ENCODE measurements at regions not wholly inside any gene's neighbourhood (a gene's known extent, or its start where the extent isn't known, plus 50 kb on each side); places are given as distances from the start of the nearest gene placed in this dataset.
"Not testable (repeated sequence)": the region's sequence is repeated elsewhere in the genome, so short reads cannot be mapped to it uniquely, and the experiment has no call there.

- DNase-seq: no peak
Observed at GRCh38 chr5:162811071-162811470, 626.3 kb upstream of the CCNG1 start.

GRCh38 chr5:162816816-162817215 is 620.6 kb upstream of the CCNG1 start:
- DNase-seq: no peak

GRCh38 chr5:162817364-162817763 is 620.0 kb upstream of the CCNG1 start:
- no peak for DNase-seq

- not testable (repeated sequence) for DNase-seq
Observed at GRCh38 chr5:162821664-162822063, 615.7 kb upstream of the CCNG1 start.

GRCh38 chr5:162824360-162824759 is 613.0 kb upstream of the CCNG1 start:
- DNase-seq: no peak

- no peak for DNase-seq
Observed at GRCh38 chr5:162837155-162837554, 600.2 kb upstream of the CCNG1 start.

- no peak for DNase-seq
Observed at GRCh38 chr5:162842727-162843126, 594.7 kb upstream of the CCNG1 start.

GRCh38 chr5:162852134-162852533 is 585.3 kb upstream of the CCNG1 start:
- no peak for DNase-seq

- DNase-seq: no peak
Observed at GRCh38 chr5:162858770-162859169, 578.6 kb upstream of the CCNG1 start.

GRCh38 chr5:162870966-162871365 is 566.4 kb upstream of the CCNG1 start:
- DNase-seq: no peak

GRCh38 chr5:162882629-162883028 is 554.8 kb upstream of the CCNG1 start:
- no peak for DNase-seq

- DNase-seq: no peak
Observed at GRCh38 chr5:162886717-162887116, 550.7 kb upstream of the CCNG1 start.

- DNase-seq: no peak
Observed at GRCh38 chr5:162888268-162888667, 549.1 kb upstream of the CCNG1 start.

GRCh38 chr5:162911873-162912272 is 525.5 kb upstream of the CCNG1 start:
- no peak for DNase-seq

- no peak for DNase-seq
Observed at GRCh38 chr5:162916368-162916767, 521.0 kb upstream of the CCNG1 start.

- no peak for DNase-seq
Observed at GRCh38 chr5:162929104-162929503, 508.3 kb upstream of the CCNG1 start.

- no peak for DNase-seq
Observed at GRCh38 chr5:162931501-162931900, 505.9 kb upstream of the CCNG1 start.

GRCh38 chr5:162939991-162940390 is 497.4 kb upstream of the CCNG1 start:
- no peak for DNase-seq

- DNase-seq: no peak
Observed at GRCh38 chr5:162948677-162949076, 488.7 kb upstream of the CCNG1 start.

GRCh38 chr5:162956570-162956969 is 480.8 kb upstream of the CCNG1 start:
- no peak for DNase-seq

- DNase-seq: not testable (repeated sequence)
Observed at GRCh38 chr5:162964144-162964543, 473.3 kb upstream of the CCNG1 start.

GRCh38 chr5:162990063-162990462 is 447.3 kb upstream of the CCNG1 start:
- no peak for DNase-seq

GRCh38 chr5:162990856-162991497 is 446.4 kb upstream of the CCNG1 start:
- no peak for DNase-seq

- no peak for DNase-seq
Observed at GRCh38 chr5:162995568-162995967, 441.8 kb upstream of the CCNG1 start.

- no peak for DNase-seq
Observed at GRCh38 chr5:162996053-162996452, 441.3 kb upstream of the CCNG1 start.

Data from midbrain (tissue), 1 donor.